RWPE2 (cell line): ENCODE measurements at regions not wholly inside any gene's neighbourhood (a gene's known extent, or its start where the extent isn't known, plus 50 kb on each side); places are given as distances from the start of the nearest gene placed in this dataset.

Source experiments
- ATAC-seq: fragments of 200-7000 bp; cut with Tn5 transposase; 3 replicates; pipeline ENCODE4 v1.9.1; 2021; ENCODE audit warnings: low read depth
- DNase-seq: peaks from one replicate; pipeline ENCODE4 v3.0.0-alpha.2; 2020; ENCODE audit warnings: low spot score
- H3K27ac ChIP-seq: fragments of 450-650 bp; 2 replicates; pipeline ENCODE4 v1.5.1; 2017; ENCODE audit warnings: mild to moderate bottlenecking; ENCODE audit not compliant: poor library complexity, severe bottlenecking
- H3K27me3 ChIP-seq: fragments of 250-450 bp; sonication (Bioruptor Pico); 2 replicates; pipeline ENCODE4 v1.5.1; 2021; ENCODE audit warnings: mild to moderate bottlenecking, moderate library complexity; ENCODE audit not compliant: insufficient read depth, poor library complexity, severe bottlenecking
- H3K36me3 ChIP-seq: fragments of 250-450 bp; sonication (Bioruptor Pico); 2 replicates; pipeline ENCODE4 v1.5.1; 2020; ENCODE audit warnings: low read depth, mild to moderate bottlenecking, moderate library complexity
- H3K4me1 ChIP-seq: fragments of 250-450 bp; sonication (Bioruptor Pico); 2 replicates; pipeline ENCODE4 v1.5.1; 2021; ENCODE audit warnings: mild to moderate bottlenecking, moderate library complexity; ENCODE audit not compliant: insufficient read depth, poor library complexity, severe bottlenecking
- H3K4me3 ChIP-seq: fragments of 250-450 bp; sonication (Bioruptor Pico); 2 replicates; pipeline ENCODE4 v1.5.1; 2021; ENCODE audit warnings: mild to moderate bottlenecking, moderate library complexity; ENCODE audit not compliant: severe bottlenecking
- H3K9me3 ChIP-seq: fragments of 250-450 bp; sonication (Bioruptor Pico); 2 replicates; pipeline ENCODE4 v1.5.1; 2021; ENCODE audit warnings: mild to moderate bottlenecking, moderate library complexity; ENCODE audit not compliant: severe bottlenecking
- CTCF ChIP-seq: fragments of 450-650 bp; IDR thresholded peaks from one replicate; pipeline ENCODE4 v1.5.1; 2017; ENCODE audit warnings: mild to moderate bottlenecking, moderate library complexity; ENCODE audit not compliant: poor library complexity, severe bottlenecking

DNA sequence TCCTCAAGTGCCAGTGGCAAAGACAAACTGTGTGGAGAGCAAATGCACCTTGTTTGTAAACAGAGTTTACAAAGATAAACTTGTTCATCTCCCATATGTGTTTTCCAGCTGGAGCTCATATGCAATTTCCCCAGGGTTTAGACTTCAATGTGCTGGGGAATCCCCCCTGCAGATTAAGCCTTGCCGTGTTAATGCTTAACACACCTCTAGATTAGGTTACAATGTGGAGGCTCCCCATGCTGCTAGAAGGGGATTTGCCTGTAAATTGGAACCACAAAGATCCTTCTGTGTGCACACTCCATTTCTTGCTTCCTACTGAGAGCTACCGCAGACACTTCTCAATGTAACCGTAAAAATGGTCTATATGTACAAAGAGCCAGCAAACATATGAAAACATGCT is 263.1 kb downstream of the TBX18 start:
- Histone ChIP-seq H3K4me3 (no peak overlapping the region), H3K9me3 (no peaks in the 10 kb centered on the region), H3K36me3 (no peaks in the 10 kb centered on the region), H3K27me3 (no peaks in the 10 kb centered on the region), H3K27ac (no peak overlapping the region), H3K4me1 (no peaks in the 10 kb centered on the region)
- ATAC-seq (no peak), DNase-seq (no peak)
- TF ChIP-seq CTCF: no peak

DNA sequence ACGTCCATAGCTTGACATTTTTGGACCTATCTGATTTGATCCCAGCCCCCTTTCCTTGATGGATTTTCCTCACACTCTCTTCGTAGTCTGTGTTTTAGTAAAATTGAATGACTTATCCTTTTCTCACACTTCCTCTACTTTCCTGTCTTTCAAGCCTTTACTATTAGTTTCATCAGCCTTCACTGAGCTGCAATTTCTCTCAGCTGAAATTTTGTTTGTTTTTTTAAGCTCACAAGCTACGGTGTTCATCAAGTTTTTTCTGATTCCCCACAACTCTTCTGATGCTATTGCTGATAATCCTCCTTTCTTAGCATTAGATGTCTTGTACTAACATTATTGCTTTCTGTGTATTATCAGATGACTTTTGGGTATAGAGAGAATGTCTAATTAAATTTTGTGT is 263.7 kb downstream of the TBX18 start:
- no peak for TF ChIP-seq CTCF
- DNase-seq (no peak), ATAC-seq (no peak)
- Histone ChIP-seq H3K4me3 (no peak overlapping the region), H3K27me3 (no peaks in the 10 kb centered on the region), H3K9me3 (no peaks in the 10 kb centered on the region), H3K4me1 (no peaks in the 10 kb centered on the region), H3K36me3 (no peaks in the 10 kb centered on the region), H3K27ac (no peak overlapping the region)

- Histone ChIP-seq H3K4me3 (no peak overlapping the region), H3K36me3 (no peaks in the 10 kb centered on the region), H3K27me3 (no peaks in the 10 kb centered on the region), H3K9me3 (no peaks in the 10 kb centered on the region), H3K4me1 (no peaks in the 10 kb centered on the region), H3K27ac (no peak overlapping the region)
- DNase-seq: no peak
- no peak for TF ChIP-seq CTCF
- no peak for ATAC-seq
These were observed 265.5 kb downstream of the TBX18 start for GRCh38 chr6:84498905-84499304.

- Histone ChIP-seq H3K9me3 (no peaks in the 10 kb centered on the region), H3K36me3 (no peaks in the 10 kb centered on the region), H3K4me1 (no peaks in the 10 kb centered on the region), H3K4me3 (no peak overlapping the region), H3K27ac (no peak overlapping the region), H3K27me3 (no peaks in the 10 kb centered on the region)
- TF ChIP-seq CTCF: no peak
- ATAC-seq (no peak), DNase-seq (no peak)
These were observed 265.1 kb upstream of the CEP162 start for GRCh38 chr6:84492241-84493165.

DNA sequence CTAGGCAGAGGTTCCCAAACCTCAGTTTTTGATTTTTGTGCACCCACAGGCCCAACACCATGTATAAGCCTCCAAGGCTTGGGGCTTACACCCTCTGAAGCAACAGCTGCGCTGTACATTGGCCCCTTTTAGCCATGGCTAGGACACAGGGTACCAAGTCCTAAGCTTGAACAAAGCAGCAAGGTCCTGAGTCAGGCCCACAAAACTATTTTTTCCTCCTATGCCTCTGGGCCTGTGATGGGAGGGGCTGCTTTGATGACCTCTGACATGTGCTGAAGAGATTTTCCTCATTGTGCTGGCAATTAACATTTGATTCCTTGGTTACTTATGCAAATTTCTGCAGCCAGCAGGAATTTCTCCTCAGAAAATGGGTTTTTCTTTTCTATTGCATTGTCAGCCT is 262.2 kb upstream of the CEP162 start:
- no peaks in the 10 kb centered on the region for H3K36me3 ChIP-seq
- H3K27ac ChIP-seq: no peak overlapping the region
- H3K4me3 ChIP-seq: no peak overlapping the region
- H3K4me1 ChIP-seq: no peaks in the 10 kb centered on the region
- DNase-seq (no peak), ATAC-seq (no peak)
- no peaks in the 10 kb centered on the region for H3K27me3 ChIP-seq
- no peak for TF ChIP-seq CTCF
- no peaks in the 10 kb centered on the region for H3K9me3 ChIP-seq
